Aorta (tissue), 5 donors: ENCODE measurements at regions not wholly inside any gene's neighbourhood (a gene's known extent, or its start where the extent isn't known, plus 50 kb on each side); places are given as distances from the start of the nearest gene placed in this dataset.

Source experiments
- ATAC-seq: fragments of 200-7000 bp; cut with Tn5 transposase; one replicate; pipeline ENCODE4 v1.9.1; 2022; ENCODE audit warnings: moderate library complexity; ENCODE audit not compliant: low FRiP score
- DNase-seq, 2 donors: peaks; one replicate each; pipeline ENCODE4 v3.0.0-alpha.2; 2020
- H3K27ac ChIP-seq, 2 donors: one replicate each; pipeline ENCODE4 v1.5.1; 2013; ENCODE audit warnings: low read length in 2 of 2, mild to moderate bottlenecking in 2 of 2, moderate library complexity in 2 of 2, control low read depth in 1 of 2, inconsistent platforms in 1 of 2, low read depth in 1 of 2
- H3K27me3 ChIP-seq, 2 donors: one replicate each; pipeline ENCODE4 v1.6.1; 2013; ENCODE audit warnings: control low read depth in 1 of 2, low read length in 1 of 2, mild to moderate bottlenecking in 1 of 2, moderate library complexity in 1 of 2; ENCODE audit not compliant: insufficient read depth in 2 of 2, control insufficient read depth in 1 of 2
- H3K36me3 ChIP-seq, 2 donors: one replicate each; pipeline ENCODE4 v1.6.1; 2013; ENCODE audit warnings: control low read depth in 1 of 2, low read length in 1 of 2, mild to moderate bottlenecking in 1 of 2; ENCODE audit not compliant: insufficient read depth in 2 of 2, control insufficient read depth in 1 of 2
- H3K4me1 ChIP-seq, 2 donors: one replicate each; pipeline ENCODE4 v1.6.1; 2013; ENCODE audit warnings: low read length in 2 of 2, control low read depth in 1 of 2, mild to moderate bottlenecking in 1 of 2, moderate library complexity in 1 of 2; ENCODE audit not compliant: insufficient read depth in 2 of 2, control insufficient read depth in 1 of 2
- H3K4me3 ChIP-seq, 2 donors: one replicate each; pipeline ENCODE4 v1.5.1; 2013; ENCODE audit warnings: low read length in 2 of 2, control low read depth in 1 of 2, mild to moderate bottlenecking in 1 of 2
- H3K9me3 ChIP-seq: one replicate; pipeline ENCODE4 v1.6.1; 2013; ENCODE audit warnings: mild to moderate bottlenecking, low read length; ENCODE audit not compliant: control insufficient read depth
- WGBS, 2 donors: extraction: QIAGEN DNeasy Blood & Tissue Kit; methylation state at CpG; one replicate each; pipeline ENCODE4 v1.1.7; 2013; 5-methylcytosine and 5-hydroxymethylcytosine counted together
- intact Hi-C, 2 donors: fragments of 100-400 bp; cut with DNase I; formaldehyde crosslinking; loops; one replicate each; pipeline versions ENCODE4 v1.14.2 to v1.15.0; 2022
- donor health status: healthy with polysubstance abuse.
- donor health status: Bipolar disorder and iron deficiency.
- donor health status: DM: no; HTN: no; CAD: no.
- donor health status: DM: no; HTN: no; CAD: no.
- donor health status: DM: yes; HTN: yes; CAD: no.

GRCh38 chr5:24281818-24282217, 363.0 kb downstream of the CDH10 start:
- 62 to 68% methylated on average over 1 of the region's 1 CpG for WGBS, 2 donors
- ATAC-seq: no peak
- intact Hi-C loops: no loop called here
- Histone ChIP-seq H3K36me3 (no peaks in the 10 kb centered on the region), H3K4me3 (no peak overlapping the region), H3K4me1 (peaks cover 0 to 1% of the 10 kb centered on the region in 2 donors), H3K27ac (no peak overlapping the region), H3K27me3 (no peaks in the 10 kb centered on the region), H3K9me3 (no peaks in the 10 kb centered on the region)
- no peak for DNase-seq

DNA sequence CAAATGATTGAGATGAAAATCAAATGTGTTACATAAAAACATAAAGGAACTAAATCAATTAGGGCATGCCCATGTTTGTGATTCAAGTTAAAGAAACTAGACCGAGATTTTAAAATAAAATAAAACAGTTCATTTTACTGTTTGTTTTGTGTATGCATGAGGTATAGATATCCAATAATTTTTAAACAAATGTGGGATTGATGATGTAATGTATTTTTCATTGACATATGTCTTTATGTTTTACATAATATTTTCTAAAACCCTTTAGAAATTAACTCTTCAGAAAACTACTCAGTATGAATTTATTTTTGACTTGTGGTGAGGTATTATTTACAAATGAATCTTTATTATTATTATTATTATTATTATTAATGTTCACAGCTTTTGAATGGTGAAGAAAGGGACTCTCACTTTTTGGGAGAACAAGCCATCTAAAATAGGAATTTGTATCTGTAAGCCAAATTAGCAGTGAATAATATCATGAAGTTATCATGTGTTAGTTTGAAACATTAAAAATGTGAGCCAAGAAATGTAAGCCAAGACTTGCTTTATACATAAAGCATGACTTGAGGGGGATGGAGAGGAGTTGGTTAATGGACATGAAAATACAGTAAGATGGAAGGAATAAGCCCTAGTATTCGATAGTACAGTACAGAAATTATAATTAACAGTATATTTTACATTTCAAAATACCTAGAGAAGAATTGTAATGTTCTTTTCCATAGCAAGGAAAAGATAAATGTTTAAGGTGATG, 355.0 kb downstream of the CDH10 start:
- no peaks in the 10 kb centered on the region for H3K27me3 ChIP-seq
- WGBS, 2 donors: 69 to 77% methylated on average over 2 of the region's 2 CpGs
- H3K9me3 ChIP-seq: no peaks in the 10 kb centered on the region
- ATAC-seq: no peak
- intact Hi-C loops: no loop called here
- H3K36me3 ChIP-seq: no peaks in the 10 kb centered on the region
- no peak overlapping the region for H3K4me3 ChIP-seq
- H3K27ac ChIP-seq: no peak overlapping the region
- DNase-seq: no peak
- H3K4me1 ChIP-seq: no peaks in the 10 kb centered on the region

- DNase-seq (no peak), ATAC-seq (no peak)
- Histone ChIP-seq H3K27ac (no peak overlapping the region), H3K9me3 (no peaks in the 10 kb centered on the region), H3K4me1 (no peaks in the 10 kb centered on the region), H3K36me3 (no peaks in the 10 kb centered on the region), H3K4me3 (no peak overlapping the region), H3K27me3 (no peaks in the 10 kb centered on the region)
- intact Hi-C loops: no loop called here
- 56 to 77% methylated on average over 1 of the region's 1 CpG for WGBS, 2 donors
These were observed 354.2 kb downstream of the CDH10 start for GRCh38 chr5:24290536-24290935.

DNA sequence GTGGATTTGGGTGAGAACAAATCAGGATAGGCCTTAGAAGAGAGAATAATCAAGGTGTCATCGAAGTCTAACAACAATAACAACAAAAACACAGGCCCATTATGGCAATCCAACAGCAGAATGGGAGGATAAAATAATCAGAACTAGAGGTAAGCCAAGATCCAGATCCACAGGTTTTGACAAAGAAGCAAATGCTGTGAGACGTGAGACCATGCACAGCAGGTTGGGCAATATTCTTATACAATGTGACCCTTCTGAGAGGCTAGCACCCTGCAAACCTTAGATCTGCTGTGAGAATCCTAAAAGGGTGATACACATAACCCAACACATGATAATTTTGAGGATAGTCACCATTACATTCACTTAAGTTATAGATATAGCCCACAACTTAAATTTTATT, 352.9 kb downstream of the CDH10 start:
- ATAC-seq: no peak
- H3K36me3 ChIP-seq: no peaks in the 10 kb centered on the region
- no peak for DNase-seq
- no peaks in the 10 kb centered on the region for H3K4me1 ChIP-seq
- no peak overlapping the region for H3K27ac ChIP-seq
- H3K27me3 ChIP-seq: no peaks in the 10 kb centered on the region
- H3K4me3 ChIP-seq: no peak overlapping the region
- intact Hi-C loops: no loop called here
- 68 to 71% methylated on average over 2 of the region's 2 CpGs for WGBS, 2 donors
- H3K9me3 ChIP-seq: no peaks in the 10 kb centered on the region

GRCh38 chr5:24294333-24294732, 350.4 kb downstream of the CDH10 start:
- Histone ChIP-seq H3K4me1 (no peaks in the 10 kb centered on the region), H3K9me3 (no peaks in the 10 kb centered on the region), H3K27me3 (no peaks in the 10 kb centered on the region), H3K36me3 (no peaks in the 10 kb centered on the region), H3K4me3 (no peak overlapping the region), H3K27ac (no peak overlapping the region)
- DNase-seq (no peak), ATAC-seq (no peak)
- intact Hi-C loops: no loop called here
- WGBS, 2 donors: 74 to 79% methylated on average over 4 of the region's 4 CpGs

GRCh38 chr5:24314106-24314505, 330.7 kb downstream of the CDH10 start:
- no peak for DNase-seq
- no peaks in the 10 kb centered on the region for H3K4me1 ChIP-seq
- no peaks in the 10 kb centered on the region for H3K27me3 ChIP-seq
- intact Hi-C loops: no loop called here
- H3K36me3 ChIP-seq: no peaks in the 10 kb centered on the region
- H3K27ac ChIP-seq: no peak overlapping the region
- 90% methylated on average over 19 of the region's 19 CpGs for WGBS, 2 donors
- H3K4me3 ChIP-seq: no peak overlapping the region
- ATAC-seq: no peak
- peaks cover 5% of the 10 kb centered on the region for H3K9me3 ChIP-seq

GRCh38 chr5:24320643-24321042, 324.1 kb downstream of the CDH10 start:
- Histone ChIP-seq H3K27me3 (no peaks in the 10 kb centered on the region), H3K4me1 (no peaks in the 10 kb centered on the region), H3K4me3 (no peak overlapping the region), H3K9me3 (no peaks in the 10 kb centered on the region), H3K27ac (no peak overlapping the region), H3K36me3 (no peaks in the 10 kb centered on the region)
- intact Hi-C loops: no loop called here
- no peak for DNase-seq
- WGBS, 2 donors: 27 to 54% methylated on average over 3 of the region's 3 CpGs
- no peak for ATAC-seq

DNA sequence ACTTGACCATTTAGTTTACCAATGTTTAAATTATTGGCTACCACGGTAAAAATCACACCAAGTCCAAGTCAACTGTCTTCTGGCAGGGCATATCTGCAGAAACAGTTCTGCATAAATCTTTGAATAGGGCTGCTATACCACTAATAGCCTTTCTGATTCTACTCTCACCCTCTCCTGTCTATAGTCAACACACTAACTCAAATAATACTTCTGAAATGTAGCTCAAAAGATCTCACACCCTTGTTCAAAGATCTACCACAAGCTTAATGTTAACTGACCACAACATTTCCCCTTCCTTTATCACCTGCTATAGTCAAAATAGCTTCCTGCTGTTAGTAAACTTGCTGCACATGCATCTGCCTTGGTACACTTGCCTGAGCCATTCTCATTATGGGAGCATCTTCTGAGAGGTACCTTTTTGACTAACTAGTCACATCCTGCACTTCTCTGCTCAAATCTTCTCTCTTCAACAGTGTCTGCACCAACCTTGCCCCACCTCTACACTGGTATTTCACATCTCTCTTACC, 319.4 kb downstream of the CDH10 start:
- WGBS, 2 donors: 41 to 56% methylated on average over 1 of the region's 1 CpG
- Histone ChIP-seq H3K27ac (no peak overlapping the region), H3K9me3 (no peaks in the 10 kb centered on the region), H3K4me3 (no peak overlapping the region), H3K4me1 (no peaks in the 10 kb centered on the region), H3K36me3 (no peaks in the 10 kb centered on the region), H3K27me3 (no peaks in the 10 kb centered on the region)
- no peak for DNase-seq
- intact Hi-C loops: no loop called here
- ATAC-seq: no peak

- no peak for DNase-seq
- H3K36me3 ChIP-seq: no peaks in the 10 kb centered on the region
- ATAC-seq: no peak
- no peaks in the 10 kb centered on the region for H3K9me3 ChIP-seq
- no peaks in the 10 kb centered on the region for H3K4me1 ChIP-seq
- intact Hi-C loops: no loop called here
- no peak overlapping the region for H3K27ac ChIP-seq
- no peak overlapping the region for H3K4me3 ChIP-seq
- H3K27me3 ChIP-seq: no peaks in the 10 kb centered on the region
These were observed 313.2 kb downstream of the CDH10 start for GRCh38 chr5:24331531-24331930.
